ENCODE measurements at regions not wholly inside any gene's neighbourhood (a gene's known extent, or its start where the extent isn't known, plus 50 kb on each side); places are given as distances from the start of the nearest gene placed in this dataset.
"Not testable (repeated sequence)": the region's sequence is repeated elsewhere in the genome, so short reads cannot be mapped to it uniquely, and the experiment has no call there.

DNA sequence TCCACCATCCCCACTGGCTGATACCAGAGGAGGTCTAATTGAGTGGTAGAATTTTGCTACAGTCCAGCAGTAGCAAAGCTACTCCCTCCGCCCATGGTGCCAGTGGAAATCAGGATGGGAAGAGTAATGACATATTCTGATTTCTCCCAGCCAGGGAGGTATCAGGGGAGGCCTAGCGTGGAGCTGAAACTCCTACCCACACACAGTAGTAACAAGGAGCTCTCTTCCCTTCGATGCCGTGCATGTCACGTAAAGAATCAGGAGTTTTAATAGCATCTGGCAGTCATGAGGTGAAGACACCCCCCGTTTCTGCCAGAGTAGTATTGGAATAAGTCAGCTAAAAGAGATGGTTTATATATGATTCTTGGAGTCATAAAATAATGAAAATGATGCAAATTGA, 786.8 kb upstream of the DDX18 start:
- no peak for DNase-seq (ENCODE audit: low spot score)
- Histone ChIP-seq H3K4me1 (replicated peaks) (no peaks in the 10 kb centered on the region), H3K36me3 (no peaks in the 10 kb centered on the region), H3K4me3 (no peak overlapping the region), H3K9me3 (no peaks in the 10 kb centered on the region), H3K27me3 (replicated peaks; ENCODE audit: insufficient read depth) (no peaks in the 10 kb centered on the region), H3K27ac (no peak overlapping the region)
- intact Hi-C loops (cut with DNase I) = no loop called here
- 90% methylated on average over 6 of the region's 6 CpGs for WGBS
- no peak for TF ChIP-seq POLR2AphosphoS5 (IDR thresholded peaks at IDR 0.05)
- no peak for TF ChIP-seq POLR2A (IDR thresholded peaks at IDR 0.05)
- no peak for TF ChIP-seq CTCF (IDR thresholded peaks at IDR 0.05)

- H3K36me3 ChIP-seq; DNase-seq (ENCODE audit: low spot score); H3K27me3 ChIP-seq (replicated peaks; ENCODE audit: insufficient read depth); H3K9me3 ChIP-seq; intact Hi-C loops (cut with DNase I); H3K27ac ChIP-seq; H3K4me1 ChIP-seq (replicated peaks); H3K4me3 ChIP-seq: not testable (repeated sequence)
- WGBS = 96% methylated on average over 18 of the region's 18 CpGs
Observed at GRCh38 chr2:117028708-117029107, 785.8 kb upstream of the DDX18 start.

GRCh38 chr2:117055499-117056375, 758.8 kb upstream of the DDX18 start:
- H3K27ac ChIP-seq = no peak overlapping the region
- H3K4me1 ChIP-seq (replicated peaks) = no peaks in the 10 kb centered on the region
- WGBS = 89% methylated on average over 59 of the region's 59 CpGs
- H3K9me3 ChIP-seq = no peaks in the 10 kb centered on the region
- intact Hi-C loops (cut with DNase I) = no loop called here
- no peak for DNase-seq (ENCODE audit: low spot score)
- no peak for TF ChIP-seq POLR2A (IDR thresholded peaks at IDR 0.05)
- TF ChIP-seq CTCF (IDR thresholded peaks at IDR 0.05) = no peak
- H3K36me3 ChIP-seq = no peaks in the 10 kb centered on the region
- no peaks in the 10 kb centered on the region for H3K27me3 ChIP-seq (replicated peaks; ENCODE audit: insufficient read depth)
- H3K4me3 ChIP-seq = no peak overlapping the region

- H3K4me3 ChIP-seq = no peak overlapping the region
- H3K4me1 ChIP-seq (replicated peaks) = no peaks in the 10 kb centered on the region
- no peaks in the 10 kb centered on the region for H3K36me3 ChIP-seq
- H3K27ac ChIP-seq = no peak overlapping the region
- 84% methylated on average over 4 of the region's 4 CpGs for WGBS
- H3K9me3 ChIP-seq = no peaks in the 10 kb centered on the region
- intact Hi-C loops (cut with DNase I) = no loop called here
- no peak for DNase-seq (ENCODE audit: low spot score)
- H3K27me3 ChIP-seq (replicated peaks; ENCODE audit: insufficient read depth) = no peaks in the 10 kb centered on the region
- TF ChIP-seq CTCF (IDR thresholded peaks at IDR 0.05) (no peak), POLR2A (IDR thresholded peaks at IDR 0.05) (no peak), POLR2AphosphoS5 (IDR thresholded peaks at IDR 0.05) (no peak)
Observed at GRCh38 chr2:117056376-117056748, 758.1 kb upstream of the DDX18 start.

- Histone ChIP-seq H3K4me1 (replicated peaks) (no peaks in the 10 kb centered on the region), H3K4me3 (no peak overlapping the region), H3K9me3 (no peaks in the 10 kb centered on the region), H3K36me3 (no peaks in the 10 kb centered on the region), H3K27me3 (replicated peaks; ENCODE audit: insufficient read depth) (no peaks in the 10 kb centered on the region), H3K27ac (no peak overlapping the region)
- 44% methylated on average over 3 of the region's 3 CpGs for WGBS
- intact Hi-C loops (cut with DNase I) = no loop called here
- DNase-seq (ENCODE audit: low spot score) = no peak
- no peak for TF ChIP-seq POLR2A (IDR thresholded peaks at IDR 0.05)
- TF ChIP-seq CTCF (IDR thresholded peaks at IDR 0.05) = no peak
Observed at GRCh38 chr2:117057016-117057415, 757.5 kb upstream of the DDX18 start.
